HG02678 (cell line): ENCODE measurements at regions not wholly inside any gene's neighbourhood (a gene's known extent, or its start where the extent isn't known, plus 50 kb on each side); places are given as distances from the start of the nearest gene placed in this dataset.
"Not testable (repeated sequence)": the region's sequence is repeated elsewhere in the genome, so short reads cannot be mapped to it uniquely, and the experiment has no call there.

Experiments used
- ATAC-seq: cut with Tn5 transposase; IDR thresholded peaks from one replicate; pipeline ENCODE4 v1.9.1; 2021; ENCODE audit warnings: mild to moderate bottlenecking, moderate library complexity; ENCODE audit not compliant: unreplicated experiment

DNA sequence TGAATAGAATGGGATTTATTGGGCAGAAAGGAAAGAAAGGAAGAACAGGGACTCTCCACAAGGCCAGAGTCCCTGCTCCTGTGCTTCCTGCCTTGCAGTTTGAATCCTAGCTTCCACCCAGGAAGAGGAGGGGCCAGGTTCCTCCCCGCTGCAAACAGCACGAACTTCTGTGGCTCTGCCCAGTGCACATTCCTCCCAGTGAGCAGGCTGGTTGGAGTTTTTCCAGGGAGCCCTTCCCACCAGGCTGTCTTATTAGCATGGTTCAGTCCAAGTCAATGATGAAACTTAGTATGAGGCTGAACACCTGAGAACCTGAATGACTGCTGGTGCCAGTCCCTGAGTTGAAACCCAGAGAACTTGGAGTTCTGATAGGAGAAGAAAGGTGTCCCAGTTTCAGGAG is 247.2 kb downstream of the DUSP10 start:
- ATAC-seq: no peak

DNA sequence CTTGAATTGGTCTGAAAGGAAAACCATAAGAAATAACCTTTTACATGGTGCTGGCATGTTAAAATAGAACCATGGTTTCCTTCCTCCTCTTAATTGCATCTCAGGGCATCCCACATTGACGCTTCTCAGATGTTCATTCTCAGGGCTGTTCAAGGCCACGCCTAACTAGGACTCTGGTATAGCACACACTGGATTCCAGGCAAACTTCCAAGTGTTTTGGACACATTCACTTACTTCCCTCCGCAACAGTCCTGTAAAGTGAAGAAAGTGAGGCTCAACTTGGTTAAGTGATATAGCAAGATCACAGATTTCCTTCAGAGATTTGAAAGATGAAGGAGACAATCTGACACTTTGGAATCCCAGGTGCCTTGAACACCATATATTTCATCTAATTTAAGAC is 244.8 kb downstream of the DUSP10 start:
- no peak for ATAC-seq

DNA sequence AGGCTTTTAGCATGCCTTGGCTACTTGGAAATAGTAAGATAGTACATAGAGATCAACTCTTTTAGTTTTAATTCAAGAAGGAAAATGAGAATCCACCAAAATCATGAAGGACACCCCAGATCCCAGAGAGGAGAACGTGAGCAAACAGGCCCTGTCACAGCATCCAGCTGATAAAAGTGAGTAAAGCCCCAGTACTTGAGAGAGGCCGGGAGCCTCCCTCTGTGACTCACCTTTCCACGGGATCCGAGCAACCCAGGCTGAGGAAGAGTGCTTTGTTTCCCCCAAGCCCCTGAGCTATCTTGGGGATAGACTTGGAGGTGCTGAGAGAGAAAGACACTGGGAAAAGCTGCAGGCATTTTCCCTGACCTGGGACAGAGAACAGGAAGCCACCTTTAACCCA is 238.6 kb downstream of the DUSP10 start:
- no peak for ATAC-seq

DNA sequence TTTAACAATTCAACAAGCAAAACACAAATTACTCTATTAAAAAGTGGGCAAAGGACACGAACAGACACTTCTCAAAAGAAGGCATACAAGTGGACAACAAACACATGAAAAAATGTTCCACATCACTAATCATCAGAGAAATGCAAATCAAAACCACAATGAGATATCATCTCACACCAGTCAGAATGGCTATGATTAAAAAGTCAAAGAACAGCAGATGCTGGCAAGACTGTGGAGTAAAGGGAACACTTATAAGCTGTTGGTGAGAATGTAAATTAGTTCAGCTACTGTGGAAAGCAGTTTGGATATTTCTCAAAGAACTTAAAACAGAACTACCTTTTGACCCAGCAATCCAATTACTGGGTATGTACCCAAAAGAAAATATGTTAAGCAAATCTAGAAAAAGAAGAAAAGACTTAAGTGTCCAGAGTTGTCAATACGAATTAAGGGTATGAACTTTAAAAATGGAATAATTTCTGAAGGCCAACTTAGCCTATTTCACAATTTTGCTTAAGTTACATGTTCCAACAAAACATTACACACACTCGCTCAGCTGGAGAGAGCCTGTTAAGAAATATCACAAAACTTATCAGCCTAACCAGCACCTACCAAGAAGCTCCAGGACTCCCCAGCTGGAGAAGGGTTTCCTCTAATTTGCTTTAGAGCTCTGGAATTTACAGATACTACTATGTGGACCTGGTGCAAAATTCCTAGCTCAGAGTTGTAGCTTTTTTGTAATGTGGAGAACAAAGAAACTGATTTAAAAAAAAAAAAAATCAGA is 232.1 kb downstream of the DUSP10 start:
- ATAC-seq: no peak

DNA sequence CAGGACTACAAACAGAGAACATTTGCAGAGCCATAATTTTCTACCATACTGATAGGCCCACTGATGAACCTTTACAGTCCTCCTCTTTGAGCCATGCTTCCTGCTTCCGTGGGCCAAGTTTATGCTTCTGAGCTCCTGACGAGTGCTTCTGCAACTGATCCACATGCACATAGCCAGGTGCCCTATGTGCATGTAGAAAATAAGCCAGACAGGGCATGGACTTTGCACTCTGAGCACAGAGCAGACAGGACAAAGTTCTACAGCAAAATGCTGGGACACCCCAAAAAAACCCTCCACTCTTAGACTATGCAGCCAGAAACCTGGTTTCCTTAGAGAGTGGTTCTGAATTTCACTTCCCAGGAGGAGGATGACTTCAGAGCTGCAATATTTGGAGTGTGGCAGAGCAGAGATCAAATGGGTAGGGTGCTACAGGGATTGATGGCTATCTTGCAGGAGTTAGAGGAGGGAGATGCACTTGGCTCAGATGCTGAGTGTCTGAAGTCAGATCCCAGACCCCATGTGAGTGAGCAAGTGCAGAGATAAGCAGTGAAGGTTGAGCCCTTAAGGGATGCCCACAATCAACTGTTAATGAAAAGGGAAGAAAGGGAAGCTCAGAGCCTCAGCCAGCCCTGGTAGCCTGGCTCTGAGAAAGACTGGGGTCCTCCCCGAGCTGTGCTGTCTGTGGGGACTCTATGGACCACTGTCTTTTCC is 230.9 kb downstream of the DUSP10 start:
- no peak for ATAC-seq

DNA sequence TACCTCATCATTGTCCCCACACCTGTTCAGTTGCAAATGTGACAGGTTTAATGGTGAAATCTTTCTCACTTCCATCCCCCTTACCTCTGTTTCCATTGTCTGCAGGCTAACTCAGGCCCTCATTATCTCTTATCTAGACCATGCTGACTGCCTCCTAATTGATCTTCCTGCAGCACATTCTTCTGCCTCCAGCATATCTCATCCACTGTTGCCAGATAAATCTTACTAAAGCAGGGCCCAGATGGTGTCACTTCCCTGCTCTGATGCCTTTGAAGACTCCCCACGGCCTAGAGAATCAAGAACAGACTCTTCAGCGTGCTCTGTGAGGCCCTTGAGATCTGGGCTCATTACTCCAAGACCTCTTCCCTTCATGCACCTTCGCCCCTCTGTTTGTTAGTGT is 230.1 kb downstream of the DUSP10 start:
- ATAC-seq: no peak

DNA sequence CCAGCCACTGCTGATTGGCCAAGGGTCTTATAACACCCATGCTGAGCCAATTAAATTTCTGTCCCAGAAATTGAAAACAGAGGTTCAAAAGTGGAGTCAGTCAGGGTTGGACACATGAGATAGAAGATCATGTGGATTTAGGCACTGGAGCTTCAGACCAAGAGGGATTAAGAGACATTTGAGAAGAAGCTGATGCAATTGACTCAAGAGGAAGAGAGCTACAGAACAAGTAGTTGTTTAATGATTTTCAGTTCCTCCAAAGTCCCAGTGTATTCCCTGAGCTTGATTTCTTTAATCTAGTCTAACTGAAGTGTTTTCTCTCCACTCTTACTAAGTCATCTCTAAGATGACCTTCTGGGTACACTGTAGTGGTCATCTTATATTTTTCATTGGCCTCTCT is 227.1 kb downstream of the DUSP10 start:
- no peak for ATAC-seq

DNA sequence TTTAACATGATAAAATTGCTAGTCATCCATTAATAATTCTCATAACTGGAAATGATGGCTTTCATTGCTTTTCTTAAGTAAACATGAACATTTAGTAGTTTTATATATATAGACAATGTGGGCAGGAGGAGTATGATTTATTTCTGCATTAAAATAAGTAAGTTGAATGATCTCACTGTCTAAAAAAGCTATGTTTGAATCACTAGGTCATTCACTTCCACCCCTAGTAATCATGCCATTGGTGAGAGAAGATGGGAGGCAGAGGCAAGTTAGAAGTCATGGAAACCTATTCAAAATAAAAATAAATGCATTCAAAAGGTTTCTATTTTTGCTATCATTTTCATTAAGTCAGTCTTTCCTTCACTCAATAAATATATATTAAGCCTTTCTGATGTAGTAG is 226.4 kb downstream of the DUSP10 start:
- no peak for ATAC-seq

DNA sequence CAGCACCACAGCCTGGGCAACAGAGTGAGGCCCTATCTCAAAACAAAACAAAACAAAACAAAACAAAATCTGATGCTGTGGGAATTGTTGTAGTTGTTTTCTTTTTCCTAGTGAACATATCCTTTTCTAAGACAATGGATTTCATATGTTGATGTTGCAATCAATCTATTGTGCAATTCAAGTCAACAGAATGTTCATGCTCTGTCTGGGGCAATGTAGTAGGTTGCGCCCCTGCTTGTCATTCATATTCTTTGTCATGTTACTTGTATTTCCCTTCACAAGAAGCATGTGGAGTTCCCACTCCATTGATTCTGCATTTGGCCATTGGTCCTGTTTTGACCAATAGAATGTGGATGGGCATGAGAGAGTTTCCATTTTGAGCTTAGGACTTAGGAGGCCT is 223.9 kb downstream of the DUSP10 start:
- ATAC-seq: no peak

DNA sequence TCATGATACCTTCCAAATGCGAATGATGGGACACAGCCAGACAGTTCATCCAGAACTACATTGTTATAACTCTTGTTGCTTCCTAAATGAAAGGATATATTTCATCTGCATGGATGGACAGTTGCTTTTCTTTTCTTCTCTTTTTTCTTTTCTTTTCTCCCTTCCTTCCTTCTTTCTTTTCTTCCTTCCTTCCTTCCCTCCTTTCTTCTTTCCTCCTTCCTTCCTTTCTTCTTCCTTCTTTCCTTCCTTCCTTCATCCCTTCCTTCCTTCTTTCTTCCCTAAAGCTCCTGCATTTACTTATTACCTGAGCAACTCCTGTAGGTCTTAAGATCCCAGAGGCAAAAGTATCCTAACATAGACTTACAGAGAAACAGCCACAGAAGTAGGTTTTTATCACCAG is 221.6 kb downstream of the DUSP10 start:
- no peak for ATAC-seq

DNA sequence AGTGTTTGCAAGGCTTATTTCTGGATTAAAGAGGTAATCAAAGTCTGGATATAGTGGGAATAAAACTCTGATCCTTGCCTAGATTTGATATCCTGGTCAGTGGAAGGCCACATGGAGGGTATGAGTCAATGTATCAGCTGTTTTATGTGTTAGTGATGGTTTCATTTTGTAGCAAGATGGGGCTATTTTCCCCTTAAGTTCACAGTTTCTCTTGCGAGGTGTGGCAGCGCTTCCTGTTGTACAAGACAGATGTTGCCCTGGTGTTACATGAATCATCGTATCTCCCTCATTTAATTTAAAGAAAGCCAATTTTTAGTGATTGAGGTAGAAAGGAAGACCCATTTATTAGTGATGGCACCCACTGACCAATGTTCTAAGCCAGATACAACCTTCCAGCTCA is 220.2 kb downstream of the DUSP10 start:
- no peak for ATAC-seq

DNA sequence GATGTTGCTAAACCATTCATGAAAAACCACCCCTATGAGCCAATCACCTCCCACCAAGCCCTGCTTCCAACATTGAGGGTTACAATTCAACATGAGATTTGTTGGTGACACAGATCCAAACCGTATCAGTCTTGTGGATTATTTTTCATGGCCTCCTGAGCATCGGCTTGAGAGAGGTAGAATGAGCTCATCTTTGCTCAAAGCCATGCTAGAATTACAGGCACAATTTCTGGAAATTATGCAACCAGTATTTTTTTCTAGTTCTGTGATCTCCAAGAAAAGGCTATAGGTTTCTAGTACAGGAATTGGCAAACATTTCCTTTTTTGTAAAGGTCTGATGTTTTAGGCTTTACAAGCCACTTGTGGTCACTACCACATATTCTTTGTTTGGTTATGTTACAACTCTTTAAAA is 219.4 kb downstream of the DUSP10 start:
- no peak for ATAC-seq

DNA sequence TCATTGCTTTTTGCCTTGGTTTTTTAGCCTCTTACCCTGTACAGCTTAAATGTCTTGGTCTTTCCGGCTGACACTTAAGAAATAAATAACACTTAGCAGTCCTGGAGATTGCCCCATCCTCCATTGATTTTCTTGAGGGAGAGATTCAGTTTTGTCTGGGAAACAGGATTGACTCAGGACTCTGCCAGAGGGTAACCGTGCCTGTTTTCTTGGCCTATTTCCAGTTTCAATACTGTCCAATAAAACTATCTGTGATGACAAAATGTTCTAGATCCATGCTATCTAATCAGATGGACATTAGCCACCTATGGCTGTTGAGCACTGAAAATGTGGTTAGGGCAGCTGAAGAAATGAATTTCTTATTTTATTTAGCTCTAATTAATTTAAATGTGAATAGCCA is 216.1 kb downstream of the DUSP10 start:
- no peak for ATAC-seq

DNA sequence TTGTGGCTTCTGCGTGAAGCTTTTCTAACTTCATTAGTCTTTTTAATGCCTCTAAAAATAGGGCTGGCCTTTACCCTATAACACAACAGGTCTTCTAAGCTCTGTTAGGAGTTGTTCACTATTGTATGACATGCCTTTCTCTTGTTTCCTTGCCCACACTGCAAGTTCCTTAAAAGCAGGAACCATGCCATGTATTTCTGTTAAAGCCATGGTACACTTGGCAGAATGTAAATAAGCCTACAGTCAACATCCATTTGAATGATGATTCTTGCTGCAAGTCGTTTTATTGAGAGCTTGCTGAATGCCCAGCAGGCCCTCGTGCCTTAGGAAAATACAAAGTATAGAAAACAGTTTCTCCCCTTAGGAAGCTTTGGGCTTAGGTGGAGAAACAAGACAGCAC is 214.6 kb downstream of the DUSP10 start:
- ATAC-seq: no peak

DNA sequence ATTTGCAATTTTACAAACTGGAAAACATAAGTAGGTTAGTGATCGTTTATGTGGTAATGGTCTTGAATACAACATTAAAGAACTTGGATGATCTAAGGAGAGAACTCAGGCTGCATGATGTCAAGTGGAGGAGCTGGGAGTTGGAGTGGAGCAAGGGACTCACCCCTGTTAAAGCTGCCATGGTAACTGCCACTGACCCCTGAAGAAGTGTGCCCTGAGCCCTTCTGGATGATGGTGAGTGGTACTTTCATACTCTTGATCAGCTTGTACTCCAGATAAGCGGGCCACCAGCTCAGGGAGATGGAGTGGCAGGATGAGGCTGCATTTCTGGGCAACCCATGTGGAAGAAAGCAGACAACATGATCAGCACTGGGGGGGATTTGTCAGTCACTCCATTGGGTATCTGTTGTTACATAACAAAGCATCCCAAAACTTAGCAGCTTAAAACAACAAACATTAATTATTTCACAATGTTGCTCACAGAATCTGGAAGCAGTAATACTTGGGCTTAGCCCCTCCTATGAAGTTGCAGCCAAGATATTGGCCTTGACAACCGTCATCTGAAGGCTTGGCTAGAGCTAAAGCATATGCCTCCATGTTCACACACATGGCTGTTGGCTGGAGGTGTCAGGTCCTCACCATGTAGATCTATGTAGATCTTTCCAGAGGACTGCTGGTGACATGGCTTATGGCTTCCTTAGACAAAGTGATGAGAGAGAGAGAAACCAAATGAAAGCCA is 213.8 kb downstream of the DUSP10 start:
- no peak for ATAC-seq

DNA sequence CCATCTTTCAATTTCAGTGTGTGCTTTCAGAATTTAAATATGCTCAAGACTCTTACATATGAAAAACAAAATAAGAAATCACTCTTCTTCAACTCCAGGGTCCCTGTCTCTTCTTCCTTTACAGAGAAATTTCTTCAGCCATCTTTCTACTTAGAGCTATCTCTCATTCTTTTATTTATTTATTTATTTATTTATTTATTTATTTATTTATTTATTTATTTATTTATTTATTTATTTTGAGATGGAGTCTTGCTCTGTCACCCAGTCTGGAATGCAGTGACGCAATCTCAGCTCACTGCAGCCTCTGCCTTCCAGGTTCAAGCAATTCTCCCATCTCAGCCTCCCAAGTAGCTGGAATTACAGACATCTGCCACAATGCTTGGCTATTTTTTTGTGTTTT is 211.7 kb downstream of the DUSP10 start:
- not testable (repeated sequence) for ATAC-seq

DNA sequence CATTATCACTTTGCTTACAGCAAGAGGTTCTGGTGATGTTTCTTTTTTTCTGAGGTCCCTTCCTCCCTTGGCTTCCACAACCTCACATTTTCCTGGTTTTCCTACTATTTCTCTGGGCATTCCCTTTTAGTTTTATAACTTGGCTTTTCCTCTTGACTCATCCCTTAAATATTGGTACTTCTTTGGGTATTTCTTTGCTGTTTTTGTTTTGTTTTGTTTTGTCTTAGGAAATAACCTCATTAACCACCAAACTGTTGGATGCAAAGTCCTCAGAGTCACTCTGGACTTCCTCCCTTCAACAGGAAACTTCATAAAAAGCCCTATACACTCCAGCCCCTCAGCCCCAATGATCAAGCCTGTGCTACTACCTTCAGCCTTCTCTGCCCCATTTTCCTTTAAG is 211.1 kb downstream of the DUSP10 start:
- ATAC-seq: no peak

DNA sequence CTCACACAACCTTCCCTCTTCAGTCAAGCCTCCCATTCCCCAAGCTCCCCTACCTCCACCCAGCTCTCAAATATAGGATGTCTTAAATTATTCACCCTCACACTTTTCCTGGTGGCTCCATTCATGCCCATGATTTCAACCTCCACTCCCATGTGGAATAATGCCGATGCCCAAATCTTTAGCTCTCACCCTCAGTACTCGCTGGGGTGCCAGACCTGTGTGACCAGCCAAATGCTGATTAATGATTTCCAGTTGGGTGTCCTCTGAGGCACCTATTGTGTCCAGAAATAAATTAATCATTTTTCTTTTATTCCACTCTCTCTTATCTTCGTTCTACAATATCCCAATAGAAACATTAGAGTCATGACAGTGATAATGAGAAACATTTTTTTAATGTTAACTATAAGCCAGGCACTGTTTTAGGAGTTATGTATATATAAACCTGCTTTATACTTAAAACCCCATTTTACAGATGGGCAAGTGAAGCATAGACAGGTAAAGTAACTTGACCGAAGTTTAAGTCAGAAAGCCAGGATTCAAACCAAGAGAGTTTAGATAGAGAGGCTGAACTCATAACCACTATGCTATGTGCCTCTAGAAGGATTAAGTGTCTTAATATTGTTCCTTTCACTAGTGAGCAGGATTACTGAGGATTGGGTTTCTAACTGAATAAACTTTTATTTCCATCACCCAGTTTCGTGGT is 209.7 kb downstream of the DUSP10 start:
- no peak for ATAC-seq

DNA sequence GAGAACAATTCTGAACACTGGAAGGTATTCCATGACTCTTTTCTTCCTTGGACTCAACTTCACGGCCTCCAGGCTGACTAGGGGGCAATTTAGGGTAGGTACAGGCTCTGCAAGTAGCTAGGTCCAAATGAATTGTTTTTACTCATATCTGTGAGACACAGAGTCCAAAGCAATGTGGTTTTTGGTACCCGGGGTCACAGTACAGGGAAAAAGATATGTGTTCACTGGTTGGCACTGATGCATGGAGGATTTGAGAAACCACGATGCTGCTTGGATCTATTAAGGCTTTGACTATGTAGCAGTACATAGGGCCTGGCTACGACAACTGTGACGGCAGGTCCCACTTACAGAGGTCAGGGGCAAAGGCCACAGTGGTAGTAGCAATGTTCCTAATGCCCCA is 200.6 kb downstream of the DUSP10 start:
- no peak for ATAC-seq

DNA sequence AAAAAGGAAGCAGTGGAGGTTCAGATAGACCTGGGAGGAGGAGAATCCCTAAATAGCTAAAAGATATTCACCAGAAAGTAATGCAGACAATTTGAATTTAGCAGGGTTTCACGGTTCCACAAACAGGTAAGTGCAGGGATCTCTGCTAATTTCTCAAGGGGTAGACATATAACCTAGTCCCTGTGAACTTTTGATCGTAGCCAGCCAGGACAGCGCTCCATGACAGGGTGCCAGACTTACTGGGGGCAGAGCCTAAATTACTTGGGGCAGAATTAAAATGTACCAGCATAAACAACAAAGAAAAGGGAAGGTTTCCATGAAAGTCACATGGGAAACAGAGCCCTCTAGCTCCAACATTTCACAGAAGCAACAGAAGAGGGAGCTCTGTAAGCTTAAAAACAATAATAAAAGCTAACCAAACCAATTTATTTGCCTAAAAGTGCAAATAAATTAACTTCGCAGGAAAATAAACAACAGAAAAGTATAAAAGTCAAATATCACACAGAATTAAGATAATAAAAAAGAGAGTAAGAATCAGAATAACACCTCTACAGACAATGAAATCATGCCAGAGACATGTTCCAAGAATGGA is 198.3 kb downstream of the DUSP10 start:
- no peak for ATAC-seq

DNA sequence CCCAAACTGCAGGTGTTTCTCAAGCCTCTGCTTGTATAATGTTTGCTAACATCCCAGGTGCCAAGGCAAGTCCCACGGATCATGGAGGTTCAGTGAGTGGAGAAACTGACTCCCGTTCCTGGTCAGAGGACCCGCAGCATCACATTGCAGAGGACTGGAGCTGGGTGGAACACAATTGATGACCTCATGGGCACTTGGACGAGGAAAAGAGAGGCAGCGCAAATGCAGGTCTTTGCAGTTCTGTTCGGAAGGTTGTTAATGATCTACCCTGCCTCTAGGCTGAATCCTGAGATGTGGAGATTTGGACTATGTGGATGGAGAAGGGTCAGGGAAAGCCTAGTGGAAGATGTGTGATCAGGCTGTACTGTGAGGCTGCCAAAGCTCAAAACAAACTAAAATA is 192.9 kb downstream of the DUSP10 start:
- no peak for ATAC-seq
